ENCODE measurements at regions not wholly inside any gene's neighbourhood (a gene's known extent, or its start where the extent isn't known, plus 50 kb on each side); places are given as distances from the start of the nearest gene placed in this dataset.
"Not testable (repeated sequence)": the region's sequence is repeated elsewhere in the genome, so short reads cannot be mapped to it uniquely, and the experiment has no call there.

GRCh38 chr22:47370448-47371262 lies 608.2 kb downstream of the TBC1D22A start:
- no peak for DNase-seq (ENCODE audit: low read depth in 2 of 2, low spot score in 1 of 2)

DNA sequence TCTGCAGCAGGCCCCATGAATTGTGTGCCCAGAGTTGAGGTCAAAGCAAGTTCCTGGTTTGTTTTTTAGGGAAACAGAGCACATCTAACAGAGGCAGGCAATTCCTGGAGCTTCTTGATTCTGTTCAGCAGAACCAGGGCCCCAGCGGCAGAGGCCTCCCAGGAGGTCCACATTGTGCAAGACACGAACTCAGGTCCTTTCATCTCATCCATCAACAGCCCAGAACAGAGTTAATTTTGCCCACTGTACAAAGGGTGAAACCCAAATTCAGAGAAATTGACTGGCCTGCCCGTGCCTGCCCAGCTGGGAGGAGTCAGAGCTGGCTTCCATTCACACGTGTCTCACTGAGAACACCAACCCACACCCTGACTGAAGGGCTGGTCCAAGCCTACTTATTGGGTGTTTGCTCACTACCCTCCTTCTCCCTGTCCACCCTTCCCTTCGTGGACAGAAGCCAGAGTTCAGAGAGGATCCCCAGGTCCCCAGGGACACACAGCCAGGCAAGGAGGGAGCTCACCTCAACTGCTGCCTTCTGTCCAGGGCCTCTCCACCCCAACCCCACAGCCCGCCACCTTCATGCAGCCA lies 607.1 kb downstream of the TBC1D22A start:
- DNase-seq (ENCODE audit: low read depth in 2 of 2, low spot score in 1 of 2), result no peak

GRCh38 chr22:47369020-47369419 lies 606.6 kb downstream of the TBC1D22A start:
- DNase-seq (ENCODE audit: low read depth in 2 of 2, low spot score in 1 of 2), result no peak

GRCh38 chr22:47367993-47368945 lies 605.8 kb downstream of the TBC1D22A start:
- DNase-seq (ENCODE audit: low read depth in 2 of 2, low spot score in 1 of 2), result no peak

DNA sequence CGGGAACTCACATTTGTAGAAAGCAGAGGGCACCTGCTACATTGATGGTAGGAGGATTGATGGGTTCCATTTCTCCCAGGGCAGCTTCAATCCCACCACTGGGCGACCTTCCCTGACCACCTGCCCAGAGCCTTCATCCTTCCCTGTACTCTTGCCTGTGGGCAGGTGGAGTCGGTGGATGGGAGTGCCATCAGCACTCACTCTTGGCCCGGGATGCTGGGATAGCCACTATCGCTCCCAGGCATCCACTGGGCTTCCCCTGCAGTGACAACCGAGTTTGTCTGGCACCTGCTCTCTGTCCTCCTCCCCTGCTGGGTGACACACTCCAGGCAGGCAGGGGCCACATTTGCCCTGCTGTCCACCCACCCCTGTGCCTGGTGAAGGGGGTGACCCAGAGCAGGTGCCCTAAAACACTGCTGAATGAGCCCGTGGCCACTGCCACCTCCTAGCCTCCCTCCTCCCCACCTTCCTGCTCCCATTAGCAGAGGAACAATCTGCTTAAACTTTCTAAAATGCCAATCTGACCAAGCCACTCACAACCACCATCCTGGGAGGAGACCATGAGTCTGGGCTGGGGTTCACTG lies 604.7 kb downstream of the TBC1D22A start:
- DNase-seq (ENCODE audit: low read depth in 2 of 2, low spot score in 1 of 2), result no peak

- DNase-seq (ENCODE audit: low read depth in 2 of 2, low spot score in 1 of 2), result no peak
These were observed 603.7 kb downstream of the TBC1D22A start for GRCh38 chr22:47366026-47366767.

DNA sequence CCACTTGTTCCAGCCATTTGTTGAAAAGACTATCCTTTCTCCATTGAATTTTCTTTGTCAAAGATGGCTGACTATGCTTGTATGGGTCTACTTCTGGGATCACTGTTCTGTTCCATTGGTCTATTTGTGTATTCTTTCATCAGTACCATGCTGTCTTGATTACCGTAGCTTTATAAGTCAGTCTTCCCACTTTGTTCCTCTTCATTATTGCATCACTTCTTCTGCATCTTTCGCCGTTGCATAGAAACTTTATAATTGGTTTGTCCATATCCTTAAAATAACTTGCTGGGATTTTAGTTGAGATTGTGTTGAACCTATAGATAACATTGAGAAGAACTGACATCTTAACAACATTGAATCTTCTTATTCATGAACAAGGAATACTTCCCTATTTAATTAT lies 598.8 kb downstream of the TBC1D22A start:
- no peak for DNase-seq (ENCODE audit: low read depth in 2 of 2, low spot score in 1 of 2)

DNA sequence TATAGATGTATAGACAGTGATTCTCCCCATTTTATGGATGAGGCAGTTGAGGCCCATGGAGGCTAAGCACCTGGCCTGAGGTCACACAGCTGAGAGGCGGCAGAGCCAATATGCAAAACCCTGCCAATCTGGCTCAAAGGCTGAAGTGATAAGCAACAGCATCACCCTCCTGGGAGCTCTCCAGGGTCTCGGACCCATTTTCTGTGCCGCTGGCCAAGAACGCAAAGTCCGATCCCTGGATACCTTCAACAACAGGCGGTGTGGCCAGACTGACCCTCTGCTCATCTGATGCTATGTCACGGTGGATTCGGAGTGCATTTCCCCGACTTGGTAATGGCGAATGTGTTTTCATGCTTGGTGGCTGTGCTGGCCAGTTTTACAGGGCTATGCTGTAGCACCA lies 595.0 kb downstream of the TBC1D22A start:
- DNase-seq (ENCODE audit: low read depth in 2 of 2, low spot score in 1 of 2), result no peak

DNA sequence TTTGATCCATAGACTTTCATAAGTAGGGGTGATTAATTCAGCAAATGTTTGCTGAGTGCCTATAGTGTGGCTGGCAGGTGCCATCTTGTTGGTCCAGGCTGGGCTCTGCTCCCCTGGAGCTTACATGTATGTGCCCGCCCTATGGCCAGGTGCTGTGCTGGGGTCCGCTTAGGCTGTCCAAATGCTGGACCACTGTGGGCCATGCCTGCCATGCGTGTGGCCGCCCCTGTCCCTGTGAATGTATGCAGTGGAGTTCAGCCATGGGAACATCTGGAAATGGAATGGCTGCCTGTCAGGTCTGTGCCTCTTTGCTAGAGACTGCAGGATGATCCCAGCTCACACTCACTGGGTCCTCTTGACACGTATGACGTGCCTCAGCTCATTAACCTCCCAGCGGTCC lies 594.6 kb downstream of the TBC1D22A start:
- DNase-seq (ENCODE audit: low read depth in 2 of 2, low spot score in 1 of 2), result no peak

- no peak for DNase-seq (ENCODE audit: low read depth in 2 of 2, low spot score in 1 of 2)
These were observed 594.1 kb downstream of the TBC1D22A start for GRCh38 chr22:47356511-47357011.

- no peak for DNase-seq (ENCODE audit: low read depth in 2 of 2, low spot score in 1 of 2)
These were observed 593.5 kb downstream of the TBC1D22A start for GRCh38 chr22:47355776-47356510.

- no peak for DNase-seq (ENCODE audit: low read depth in 2 of 2, low spot score in 1 of 2)
These were observed 592.9 kb downstream of the TBC1D22A start for GRCh38 chr22:47355388-47355725.

DNA sequence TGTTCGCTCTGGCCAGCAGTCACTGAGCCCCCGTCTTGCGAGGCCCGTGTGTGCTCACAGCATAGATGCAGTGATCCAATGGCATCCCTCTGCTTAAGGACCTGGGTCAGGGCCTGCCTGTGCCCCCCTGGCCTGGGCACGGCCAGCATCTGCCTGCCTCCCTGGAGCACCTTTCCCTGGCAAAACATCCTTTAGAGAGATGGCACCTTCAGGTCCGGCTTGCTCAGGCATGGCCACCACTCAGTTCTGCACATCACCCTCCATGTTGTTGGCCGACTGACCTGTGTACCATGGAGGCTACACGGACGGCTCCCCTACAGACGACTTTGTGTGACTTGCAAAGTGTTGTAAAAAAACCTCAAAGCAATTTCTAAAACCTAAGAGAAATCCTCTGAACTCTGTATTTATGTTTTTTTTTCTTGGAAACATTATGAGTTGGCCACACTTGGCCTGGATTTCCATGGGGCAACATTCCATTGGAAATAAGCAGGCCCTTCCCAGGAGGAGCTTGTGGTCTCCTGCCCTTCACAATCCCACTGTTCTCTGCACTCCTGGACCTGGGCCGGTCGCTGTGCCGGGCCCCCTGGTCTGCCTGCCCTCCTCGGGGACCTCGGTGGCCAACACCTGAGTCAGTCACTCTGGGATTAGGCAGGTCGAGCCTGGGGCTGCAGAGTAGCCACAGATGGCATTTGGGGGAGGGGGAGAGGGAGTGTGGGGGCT lies 592.4 kb downstream of the TBC1D22A start:
- no peak for DNase-seq (ENCODE audit: low read depth in 2 of 2, low spot score in 1 of 2)

GRCh38 chr22:47352920-47353700 lies 590.7 kb downstream of the TBC1D22A start:
- DNase-seq (ENCODE audit: low read depth in 2 of 2, low spot score in 1 of 2), result no peak

DNA sequence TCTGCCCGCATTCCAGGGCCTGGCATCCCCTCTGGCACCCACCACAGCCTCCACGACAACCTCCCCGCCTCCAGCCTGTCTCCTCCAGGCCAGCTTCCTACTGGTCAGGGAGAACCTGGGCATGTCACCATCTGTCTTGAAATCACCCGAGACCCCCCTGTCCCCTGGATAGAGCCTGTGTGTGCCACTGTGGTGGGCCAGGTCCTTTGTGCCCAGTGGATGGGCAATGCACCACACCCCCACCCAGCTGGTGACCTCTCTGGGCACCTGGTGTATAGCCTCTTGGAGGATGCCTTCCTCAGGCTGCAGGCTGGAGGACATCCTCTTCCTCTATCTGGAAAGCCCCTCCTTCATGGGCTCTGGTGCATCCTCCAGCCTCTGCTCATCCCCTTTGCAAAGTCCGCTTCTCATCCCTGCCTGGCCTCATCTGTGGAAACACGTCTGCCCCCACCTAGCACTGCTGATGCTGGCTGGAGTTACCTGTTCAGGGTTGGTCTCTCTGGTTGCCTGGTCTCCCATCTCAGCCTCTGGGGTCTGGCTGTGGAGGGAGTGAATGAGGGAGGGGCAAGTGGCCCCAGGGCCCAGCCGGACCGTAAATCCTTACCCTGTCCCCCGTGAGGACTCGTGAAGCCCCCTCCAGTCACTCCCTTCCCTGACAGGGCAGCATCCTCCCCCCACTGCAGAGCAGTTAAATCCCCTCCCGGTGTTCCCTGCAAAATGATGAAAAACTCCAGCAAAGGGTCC lies 589.6 kb downstream of the TBC1D22A start:
- no peak for DNase-seq (ENCODE audit: low read depth in 2 of 2, low spot score in 1 of 2)

GRCh38 chr22:47346287-47346686 lies 583.8 kb downstream of the TBC1D22A start:
- DNase-seq (ENCODE audit: low read depth in 2 of 2, low spot score in 1 of 2), result not testable (repeated sequence)

DNA sequence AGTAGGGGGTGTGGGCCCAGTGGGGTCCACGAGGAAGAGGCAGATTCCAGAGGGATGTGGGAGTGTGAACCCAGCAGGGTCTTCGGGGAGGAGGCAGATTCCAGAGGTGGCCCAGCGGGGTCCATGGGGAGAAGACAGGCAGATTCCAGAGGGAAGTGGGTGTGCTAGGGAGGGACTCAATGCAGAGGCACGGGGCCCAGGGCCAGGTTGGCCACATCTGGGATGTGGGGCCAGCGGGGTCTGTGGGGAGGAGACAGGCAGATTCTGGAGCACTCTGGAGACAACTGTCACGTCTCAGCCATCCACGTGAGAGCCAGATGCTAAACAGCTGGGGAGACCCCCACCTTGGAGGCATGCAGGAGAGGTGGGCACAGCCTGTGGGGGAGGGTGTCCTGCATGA lies 582.6 kb downstream of the TBC1D22A start:
- no peak for DNase-seq (ENCODE audit: low read depth in 2 of 2, low spot score in 1 of 2)

GRCh38 chr22:47344414-47344813 lies 582.0 kb downstream of the TBC1D22A start:
- no peak for DNase-seq (ENCODE audit: low read depth in 2 of 2, low spot score in 1 of 2)

Data from stimulated activated CD8-positive, alpha-beta memory T cell treated with anti-CD3 and anti-CD28 coated beads, Interleukin-4, amount 100 ng/mL, for 4 hours (primary cell).